KMS-11 (cell line): ENCODE measurements at regions not wholly inside any gene's neighbourhood (a gene's known extent, or its start where the extent isn't known, plus 50 kb on each side); places are given as distances from the start of the nearest gene placed in this dataset.

Experiments
- H2AFZ ChIP-seq: fragments of 200-600 bp; sonication (generic); 2 replicates; pipeline ENCODE4 v1.6.1; 2016; ENCODE audit warnings: antibody characterized with exemption, mixed run types, low read depth
- H3K27ac ChIP-seq: fragments of 200-600 bp; sonication (generic); 2 replicates; pipeline ENCODE4 v1.6.1; 2016; ENCODE audit warnings: mild to moderate bottlenecking, mixed run types
- H3K27me3 ChIP-seq: fragments of 200-600 bp; sonication (generic); 2 replicates; pipeline ENCODE4 v1.6.1; 2017; ENCODE audit warnings: mild to moderate bottlenecking, low read depth, mixed run types, moderate library complexity; ENCODE audit not compliant: insufficient read depth
- H3K36me3 ChIP-seq: fragments of 200-600 bp; sonication (generic); 2 replicates; pipeline ENCODE4 v1.6.1; 2017; ENCODE audit warnings: mild to moderate bottlenecking, mixed run types; ENCODE audit not compliant: insufficient read depth
- H3K4me1 ChIP-seq: fragments of 200-600 bp; sonication (generic); 2 replicates; pipeline ENCODE4 v1.6.1; 2016; ENCODE audit warnings: mild to moderate bottlenecking, low read depth, mixed run types; ENCODE audit not compliant: poor library complexity, severe bottlenecking
- H3K4me2 ChIP-seq: fragments of 200-600 bp; sonication (generic); 2 replicates; pipeline ENCODE4 v1.7.0; 2016; ENCODE audit warnings: mild to moderate bottlenecking, mixed run types
- H3K4me3 ChIP-seq: fragments of 200-600 bp; sonication (generic); IDR thresholded peaks from 2 replicates; pipeline ENCODE4 v1.6.1; 2017; ENCODE audit warnings: low read depth, low read length, mixed read lengths; ENCODE audit not compliant: insufficient read depth
- H3K79me2 ChIP-seq: fragments of 200-600 bp; sonication (generic); 2 replicates; pipeline ENCODE4 v1.6.1; 2016; ENCODE audit warnings: low read depth, mixed run types; ENCODE audit not compliant: insufficient read depth
- H3K9ac ChIP-seq: fragments of 200-600 bp; sonication (generic); 2 replicates; pipeline ENCODE4 v1.6.1; 2016; ENCODE audit warnings: mild to moderate bottlenecking, mixed run types
- H4K20me1 ChIP-seq: fragments of 200-600 bp; sonication (generic); 2 replicates; pipeline ENCODE4 v1.6.1; 2016; ENCODE audit warnings: mild to moderate bottlenecking, mixed run types; ENCODE audit not compliant: insufficient read depth
- TF ChIP-seq, protein P1 (sequence below): fragments of 200-600 bp; sonication (generic); conservative IDR thresholded peaks from 2 replicates; pipeline ENCODE4 v1.6.1; 2017; ENCODE audit warnings: low read depth, mild to moderate bottlenecking, antibody characterized with exemption, low read length, moderate library complexity, mixed read lengths

DNA sequence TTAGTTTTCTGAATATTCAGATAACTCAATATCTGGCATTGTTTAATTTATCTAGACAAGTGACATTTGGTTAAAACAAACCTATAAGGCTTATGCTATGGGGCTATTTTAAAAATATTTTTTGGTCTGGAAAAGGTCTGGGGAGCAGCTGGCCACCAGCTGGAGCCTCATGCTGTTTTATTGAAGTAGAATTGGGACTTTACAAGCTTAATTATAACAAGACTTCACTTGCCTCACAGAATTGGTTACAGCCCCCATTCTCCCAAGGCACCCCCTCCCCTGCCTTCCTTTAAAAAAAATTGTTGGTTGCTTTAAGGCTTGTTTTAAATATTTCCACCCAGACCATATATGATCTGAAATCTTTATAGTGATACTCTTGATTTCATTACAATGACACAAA is 453.9 kb downstream of the ADAMTS20 start:
- Histone ChIP-seq H3K79me2 (no peaks in the 10 kb centered on the region), H3K36me3 (no peaks in the 10 kb centered on the region), H3K4me2 (no peak overlapping the region), H4K20me1 (no peaks in the 10 kb centered on the region), H3K27me3 (no peaks in the 10 kb centered on the region), H3K4me1 (no peaks in the 10 kb centered on the region), H3K4me3 (no peak overlapping the region), H3K9ac (no peak overlapping the region), H3K27ac (no peak overlapping the region), H2AFZ (no peak overlapping the region)
- TF ChIP-seq, protein P1, sequence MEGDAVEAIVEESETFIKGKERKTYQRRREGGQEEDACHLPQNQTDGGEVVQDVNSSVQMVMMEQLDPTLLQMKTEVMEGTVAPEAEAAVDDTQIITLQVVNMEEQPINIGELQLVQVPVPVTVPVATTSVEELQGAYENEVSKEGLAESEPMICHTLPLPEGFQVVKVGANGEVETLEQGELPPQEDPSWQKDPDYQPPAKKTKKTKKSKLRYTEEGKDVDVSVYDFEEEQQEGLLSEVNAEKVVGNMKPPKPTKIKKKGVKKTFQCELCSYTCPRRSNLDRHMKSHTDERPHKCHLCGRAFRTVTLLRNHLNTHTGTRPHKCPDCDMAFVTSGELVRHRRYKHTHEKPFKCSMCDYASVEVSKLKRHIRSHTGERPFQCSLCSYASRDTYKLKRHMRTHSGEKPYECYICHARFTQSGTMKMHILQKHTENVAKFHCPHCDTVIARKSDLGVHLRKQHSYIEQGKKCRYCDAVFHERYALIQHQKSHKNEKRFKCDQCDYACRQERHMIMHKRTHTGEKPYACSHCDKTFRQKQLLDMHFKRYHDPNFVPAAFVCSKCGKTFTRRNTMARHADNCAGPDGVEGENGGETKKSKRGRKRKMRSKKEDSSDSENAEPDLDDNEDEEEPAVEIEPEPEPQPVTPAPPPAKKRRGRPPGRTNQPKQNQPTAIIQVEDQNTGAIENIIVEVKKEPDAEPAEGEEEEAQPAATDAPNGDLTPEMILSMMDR = no peak

DNA sequence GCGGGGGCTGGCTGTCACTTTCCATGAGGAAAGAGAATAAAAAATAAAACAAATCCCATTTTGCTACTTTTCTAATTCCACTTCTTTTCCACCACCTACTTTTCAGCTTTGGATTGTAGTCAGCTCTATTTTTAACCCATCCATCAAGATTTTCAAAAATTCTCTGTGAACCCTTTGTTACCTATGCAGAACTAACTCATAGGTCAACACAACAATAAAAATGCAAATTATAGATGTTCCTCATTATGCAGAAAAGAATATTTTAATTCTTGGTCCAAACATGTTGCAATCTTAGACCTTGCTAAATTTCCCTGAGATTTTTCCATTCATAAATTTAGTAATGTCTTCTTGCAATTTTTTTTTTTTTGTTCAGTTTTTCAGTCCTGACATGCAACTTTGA is 454.5 kb downstream of the ADAMTS20 start:
- Histone ChIP-seq H3K4me1 (no peaks in the 10 kb centered on the region), H3K9ac (no peak overlapping the region), H3K27ac (no peak overlapping the region), H3K36me3 (no peaks in the 10 kb centered on the region), H2AFZ (no peak overlapping the region), H3K79me2 (no peaks in the 10 kb centered on the region), H3K4me2 (no peak overlapping the region), H3K4me3 (no peak overlapping the region), H3K27me3 (no peaks in the 10 kb centered on the region), H4K20me1 (no peaks in the 10 kb centered on the region)
- TF ChIP-seq, protein P1 = no peak

GRCh38 chr12:43095669-43096280 is 456.2 kb downstream of the ADAMTS20 start:
- H3K27me3 ChIP-seq = no peaks in the 10 kb centered on the region
- no peak overlapping the region for H3K27ac ChIP-seq
- H3K4me2 ChIP-seq = no peak overlapping the region
- TF ChIP-seq, protein P1 = no peak
- no peak overlapping the region for H3K4me3 ChIP-seq
- H3K79me2 ChIP-seq = no peaks in the 10 kb centered on the region
- H2AFZ ChIP-seq = no peak overlapping the region
- H3K4me1 ChIP-seq = no peaks in the 10 kb centered on the region
- H4K20me1 ChIP-seq = no peaks in the 10 kb centered on the region
- no peaks in the 10 kb centered on the region for H3K36me3 ChIP-seq
- H3K9ac ChIP-seq = no peak overlapping the region

- TF ChIP-seq, protein P1 = no peak
- no peaks in the 10 kb centered on the region for H3K36me3 ChIP-seq
- H2AFZ ChIP-seq = no peak overlapping the region
- H3K4me3 ChIP-seq = no peak overlapping the region
- no peaks in the 10 kb centered on the region for H3K79me2 ChIP-seq
- H3K27ac ChIP-seq = no peak overlapping the region
- H3K4me2 ChIP-seq = no peak overlapping the region
- H4K20me1 ChIP-seq = no peaks in the 10 kb centered on the region
- no peaks in the 10 kb centered on the region for H3K4me1 ChIP-seq
- no peaks in the 10 kb centered on the region for H3K27me3 ChIP-seq
- H3K9ac ChIP-seq = no peak overlapping the region
Observed at GRCh38 chr12:43094886-43095575, 457.0 kb downstream of the ADAMTS20 start.
